B cell (primary cell): ENCODE measurements at regions not wholly inside any gene's neighbourhood (a gene's known extent, or its start where the extent isn't known, plus 50 kb on each side); places are given as distances from the start of the nearest gene placed in this dataset.

ENCODE experiments used
- ATAC-seq: fragments of 200-7000 bp; cut with Tn5 transposase; one replicate; pipeline ENCODE4 v1.10.0; 2021; ENCODE audit warnings: low read depth, mild to moderate bottlenecking, moderate number of reproducible peaks, moderate library complexity
- CTCF ChIA-PET: fragments of 350-600 bp; sonication (Branson Sonifier 250); formaldehyde crosslinking; loops from one replicate; lab custom pipeline; 2021; ENCODE audit warnings: antibody characterized with exemption, inconsistent platforms; lab: Charles Lee
- POLR2A ChIA-PET: fragments of 350-600 bp; sonication (Branson Sonifier 250); formaldehyde crosslinking; loops from one replicate; lab custom pipeline; 2021; ENCODE audit warnings: antibody characterized with exemption; lab: Charles Lee
- DNase-seq: peaks from one replicate; pipeline ENCODE4 v3.0.0; 2013
- H2AFZ ChIP-seq: 2 replicates; pipeline ENCODE4 v1.6.1; 2012; ENCODE audit warnings: mild to moderate bottlenecking, low read depth, low read length; ENCODE audit not compliant: insufficient read depth, poor library complexity, severe bottlenecking
- H3K27ac ChIP-seq, 2 donors: 1 replicate in 1 of 2; 2 replicates in 1 of 2; pipeline ENCODE4 v1.5.1; 2012 to 2013; ENCODE audit warnings: low read length in 2 of 2, mild to moderate bottlenecking in 2 of 2, moderate library complexity in 1 of 2
- H3K27me3 ChIP-seq, 4 experiments: fragments of 200-600 bp in 1 of 4; sonication (generic) in 1 of 4; replicated peaks in 1 of 4; 1 replicate in 2 of 4; 2 replicates in 2 of 4; pipeline versions ENCODE4 v1.6.1 to v1.7.0; 2013 to 2016; ENCODE audit warnings: low read length in 3 of 4, mild to moderate bottlenecking in 2 of 4, mixed read lengths in 1 of 4, moderate library complexity in 1 of 4; ENCODE audit not compliant: insufficient read depth in 4 of 4, control insufficient read depth in 3 of 4; ENCODE audit errors: control extremely low read depth in 1 of 4
- H3K36me3 ChIP-seq, 2 experiments: replicated peaks in 1 of 2; 1 replicate in 1 of 2; 2 replicates in 1 of 2; pipeline versions ENCODE4 v1.6.1 to v1.7.1; 2013; ENCODE audit warnings: low read length in 1 of 2; ENCODE audit not compliant: insufficient read depth in 2 of 2, control insufficient read depth in 1 of 2; ENCODE audit errors: control extremely low read depth in 1 of 2, extremely low read depth in 1 of 2
- H3K4me1 ChIP-seq, 2 donors: fragments of 200-600 bp in 1 of 2; sonication (generic) in 1 of 2; 1 replicate in 1 of 2; 2 replicates in 1 of 2; pipeline versions ENCODE4 v1.5.1 to v1.6.1; 2013 to 2017; ENCODE audit warnings: low read length in 2 of 2; ENCODE audit not compliant: control insufficient read depth in 2 of 2, insufficient read depth in 2 of 2
- H3K4me2 ChIP-seq: replicated peaks from 2 replicates; pipeline ENCODE3; 2012; ENCODE audit warnings: mild to moderate bottlenecking, low read depth, low read length; ENCODE audit not compliant: poor library complexity, severe bottlenecking
- H3K4me3 ChIP-seq, 5 experiments: fragments of 200-600 bp in 1 of 5; sonication (generic) in 1 of 5; 1 replicate in 3 of 5; 2 replicates in 2 of 5; pipeline versions ENCODE4 v1.5.1 to v1.7.0; 2011 to 2016; ENCODE audit warnings: low read length in 4 of 5, mild to moderate bottlenecking in 4 of 5, low read depth in 2 of 5, control low read depth in 1 of 5, moderate library complexity in 1 of 5; ENCODE audit not compliant: insufficient read depth in 1 of 5; ENCODE audit errors: control extremely low read depth in 1 of 5, extremely low read depth in 1 of 5
- H3K79me2 ChIP-seq: fragments of 200-600 bp; sonication (generic); one replicate; pipeline ENCODE4 v1.6.0; 2016; ENCODE audit warnings: low read length; ENCODE audit not compliant: control insufficient read depth, insufficient read depth
- H3K9ac ChIP-seq: fragments of 200-600 bp; sonication (generic); 2 replicates; pipeline ENCODE4 v1.6.1; 2017; ENCODE audit warnings: mild to moderate bottlenecking, low read length, moderate library complexity
- H3K9me3 ChIP-seq, 3 donors: one replicate each; pipeline versions ENCODE4 v1.6.1 to v1.7.1; 2013; ENCODE audit warnings: low read length in 2 of 3; ENCODE audit not compliant: control insufficient read depth in 2 of 3, insufficient read depth in 1 of 3; ENCODE audit errors: control extremely low read depth in 1 of 3
- H4K20me1 ChIP-seq: 2 replicates; pipeline ENCODE4 v1.6.0; 2012; ENCODE audit warnings: mild to moderate bottlenecking, low read length; ENCODE audit not compliant: insufficient read depth, control insufficient read depth, poor library complexity, severe bottlenecking
- H3K27ac Mint-ChIP-seq: one replicate; pipeline ENCODE4 v1.8.0; 2021; ENCODE audit warnings: mixed read lengths
- H3K27me3 Mint-ChIP-seq: one replicate; pipeline ENCODE4 v1.8.0; 2021; ENCODE audit warnings: mixed read lengths
- H3K4me1 Mint-ChIP-seq: one replicate; pipeline ENCODE4 v1.8.0; 2021; ENCODE audit warnings: mixed read lengths
- H3K4me3 Mint-ChIP-seq: one replicate; pipeline ENCODE4 v1.8.0; 2021; ENCODE audit warnings: mixed read lengths
- H3K9me3 Mint-ChIP-seq: one replicate; pipeline ENCODE4 v1.8.0; 2022; ENCODE audit warnings: mixed read lengths; ENCODE audit not compliant: insufficient read depth
- EZH2 ChIP-seq: IDR thresholded peaks from 2 replicates; pipeline ENCODE4 v1.6.1; 2012; ENCODE audit warnings: borderline replicate concordance, low read depth, mild to moderate bottlenecking, moderate library complexity, low read length; ENCODE audit not compliant: insufficient read depth, poor library complexity, severe bottlenecking
- WGBS: methylation state at CpG from one replicate; pipeline ENCODE4 v1.1.5; 2013; ENCODE audit warnings: missing lambda C conversion rate; ENCODE audit not compliant: insufficient coverage; 5-methylcytosine and 5-hydroxymethylcytosine counted together
- intact Hi-C: fragments of 100-400 bp; cut with micrococcal nuclease; formaldehyde crosslinking; loops from one replicate; pipeline ENCODE4 v1.10.0; 2022
- TF ChIP-seq, protein P1 (sequence below): fragments of 200-600 bp; IDR thresholded peaks from one replicate; pipeline ENCODE4 v1.8.0; 2022; ENCODE audit warnings: antibody characterized with exemption, mild to moderate bottlenecking

DNA sequence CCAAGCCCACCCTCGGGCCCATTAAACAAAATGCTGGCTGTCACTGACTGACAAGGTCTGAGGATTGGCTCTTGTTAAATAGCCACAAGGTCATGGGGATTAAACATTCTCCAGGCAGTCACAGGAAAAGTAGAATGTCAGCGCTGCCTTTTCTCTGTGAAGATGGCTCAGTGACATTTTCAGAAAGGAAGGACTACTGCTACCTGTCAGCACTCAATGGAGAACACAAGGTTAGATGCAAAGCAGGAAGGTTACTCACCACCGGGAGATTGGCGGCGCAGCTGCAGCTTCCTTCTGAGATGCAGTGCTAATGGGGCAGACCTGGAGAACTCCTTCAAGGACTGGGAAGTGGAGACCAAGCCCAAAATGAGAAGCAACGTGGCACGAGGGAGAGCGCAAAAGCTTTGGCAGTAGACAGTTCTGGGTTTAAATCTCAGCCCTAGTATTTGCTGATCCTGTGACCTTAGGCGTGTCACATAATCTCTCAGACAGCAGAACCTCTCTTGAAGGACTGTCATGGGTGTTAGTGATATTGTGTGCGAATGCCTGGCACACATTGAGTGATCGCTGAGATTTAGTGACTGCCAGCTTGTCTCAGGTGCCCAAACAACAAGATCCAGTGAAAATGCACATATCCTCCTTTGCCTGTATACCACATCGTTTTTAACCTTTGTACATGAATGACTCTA lies 213.1 kb upstream of the BOD1L1 start:
- H4K20me1 ChIP-seq, result no peaks in the 10 kb centered on the region
- Mint-ChIP-seq H3K4me1 (no peaks in the 10 kb centered on the region), H3K27me3 (peaks cover 4% of the 10 kb centered on the region), H3K27ac (no peak overlapping the region), H3K4me3 (no peak overlapping the region), H3K9me3 (no peaks in the 10 kb centered on the region)
- H3K4me3 ChIP-seq, result no peak overlapping the region
- no peaks in the 10 kb centered on the region for H3K36me3 ChIP-seq
- no peaks in the 10 kb centered on the region for H3K79me2 ChIP-seq
- intact Hi-C loops, result no loop called here
- H3K9me3 ChIP-seq, result no peaks in the 10 kb centered on the region
- ATAC-seq, result no peak
- TF ChIP-seq, protein P1, sequence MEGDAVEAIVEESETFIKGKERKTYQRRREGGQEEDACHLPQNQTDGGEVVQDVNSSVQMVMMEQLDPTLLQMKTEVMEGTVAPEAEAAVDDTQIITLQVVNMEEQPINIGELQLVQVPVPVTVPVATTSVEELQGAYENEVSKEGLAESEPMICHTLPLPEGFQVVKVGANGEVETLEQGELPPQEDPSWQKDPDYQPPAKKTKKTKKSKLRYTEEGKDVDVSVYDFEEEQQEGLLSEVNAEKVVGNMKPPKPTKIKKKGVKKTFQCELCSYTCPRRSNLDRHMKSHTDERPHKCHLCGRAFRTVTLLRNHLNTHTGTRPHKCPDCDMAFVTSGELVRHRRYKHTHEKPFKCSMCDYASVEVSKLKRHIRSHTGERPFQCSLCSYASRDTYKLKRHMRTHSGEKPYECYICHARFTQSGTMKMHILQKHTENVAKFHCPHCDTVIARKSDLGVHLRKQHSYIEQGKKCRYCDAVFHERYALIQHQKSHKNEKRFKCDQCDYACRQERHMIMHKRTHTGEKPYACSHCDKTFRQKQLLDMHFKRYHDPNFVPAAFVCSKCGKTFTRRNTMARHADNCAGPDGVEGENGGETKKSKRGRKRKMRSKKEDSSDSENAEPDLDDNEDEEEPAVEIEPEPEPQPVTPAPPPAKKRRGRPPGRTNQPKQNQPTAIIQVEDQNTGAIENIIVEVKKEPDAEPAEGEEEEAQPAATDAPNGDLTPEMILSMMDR, result no peak
- no peak for TF ChIP-seq EZH2
- ChIA-PET POLR2A (no interaction called here), CTCF (no interaction called here)
- DNase-seq, result no peak
- H2AFZ ChIP-seq, result no peak overlapping the region
- H3K27ac ChIP-seq, result no peak overlapping the region
- WGBS, result 78% methylated on average over 8 of the region's 12 CpGs
- no peak overlapping the region for H3K4me2 ChIP-seq
- no peaks in the 10 kb centered on the region for H3K4me1 ChIP-seq
- no peak overlapping the region for H3K9ac ChIP-seq
- H3K27me3 ChIP-seq, result no peaks in the 10 kb centered on the region

DNA sequence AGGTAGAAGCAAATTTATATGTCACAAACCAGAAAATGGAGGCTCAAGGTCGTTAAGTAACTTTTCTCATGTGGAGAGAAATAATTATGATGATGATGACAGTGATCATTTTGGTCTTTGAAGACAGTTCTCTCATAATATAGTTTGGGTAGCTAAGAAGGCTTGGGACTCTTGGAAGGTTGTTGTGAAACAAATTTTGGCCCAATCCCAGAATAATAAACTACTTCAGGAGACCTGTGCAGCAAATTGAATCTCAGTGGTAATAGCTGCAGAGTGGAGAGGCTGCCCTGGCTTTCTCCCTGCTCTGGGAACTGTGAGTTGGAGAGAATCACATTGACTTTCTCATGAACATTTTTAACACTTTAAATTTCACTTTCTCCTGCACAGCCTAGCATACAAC lies 217.2 kb upstream of the BOD1L1 start:
- Histone ChIP-seq H4K20me1 (no peaks in the 10 kb centered on the region), H3K79me2 (no peaks in the 10 kb centered on the region), H3K36me3 (no peaks in the 10 kb centered on the region), H2AFZ (no peak overlapping the region), H3K4me1 (no peaks in the 10 kb centered on the region), H3K9me3 (no peaks in the 10 kb centered on the region), H3K27me3 (no peaks in the 10 kb centered on the region), H3K9ac (no peak overlapping the region), H3K4me2 (no peak overlapping the region), H3K27ac (no peak overlapping the region), H3K4me3 (no peak overlapping the region)
- ATAC-seq (no peak), DNase-seq (no peak)
- ChIA-PET POLR2A (no interaction called here), CTCF (no interaction called here)
- Mint-ChIP-seq H3K9me3 (peaks cover 2% of the 10 kb centered on the region), H3K4me3 (no peak overlapping the region), H3K27ac (no peak overlapping the region), H3K4me1 (no peaks in the 10 kb centered on the region), H3K27me3 (peaks cover 4% of the 10 kb centered on the region)
- 60% methylated on average over 1 of the region's 1 CpG for WGBS
- intact Hi-C loops, result no loop called here
- TF ChIP-seq, protein P1, result no peak
- no peak for TF ChIP-seq EZH2
